ENCODE measurements at regions not wholly inside any gene's neighbourhood (a gene's known extent, or its start where the extent isn't known, plus 50 kb on each side); places are given as distances from the start of the nearest gene placed in this dataset.

DNA sequence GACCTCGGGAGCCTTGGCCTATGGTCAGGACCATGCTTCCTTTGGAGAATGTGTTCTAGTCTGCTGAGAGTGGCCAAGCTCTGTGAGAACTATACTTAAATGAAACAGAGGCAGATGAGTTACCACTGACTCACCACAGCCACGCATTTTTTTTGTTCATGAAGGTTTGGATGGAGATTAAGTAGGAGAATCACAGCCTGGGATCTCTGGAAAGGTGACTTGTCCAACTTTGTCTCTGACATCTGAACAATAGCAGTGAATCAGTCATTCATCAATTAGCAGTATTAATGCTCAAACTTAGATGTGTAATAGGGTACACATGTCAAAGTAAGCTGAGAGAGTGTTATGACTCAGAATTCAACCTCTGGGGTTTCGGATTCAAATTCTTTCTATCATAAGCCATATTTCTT, 100.7 kb upstream of the ANO3 start:
- TF ChIP-seq, protein P1, sequence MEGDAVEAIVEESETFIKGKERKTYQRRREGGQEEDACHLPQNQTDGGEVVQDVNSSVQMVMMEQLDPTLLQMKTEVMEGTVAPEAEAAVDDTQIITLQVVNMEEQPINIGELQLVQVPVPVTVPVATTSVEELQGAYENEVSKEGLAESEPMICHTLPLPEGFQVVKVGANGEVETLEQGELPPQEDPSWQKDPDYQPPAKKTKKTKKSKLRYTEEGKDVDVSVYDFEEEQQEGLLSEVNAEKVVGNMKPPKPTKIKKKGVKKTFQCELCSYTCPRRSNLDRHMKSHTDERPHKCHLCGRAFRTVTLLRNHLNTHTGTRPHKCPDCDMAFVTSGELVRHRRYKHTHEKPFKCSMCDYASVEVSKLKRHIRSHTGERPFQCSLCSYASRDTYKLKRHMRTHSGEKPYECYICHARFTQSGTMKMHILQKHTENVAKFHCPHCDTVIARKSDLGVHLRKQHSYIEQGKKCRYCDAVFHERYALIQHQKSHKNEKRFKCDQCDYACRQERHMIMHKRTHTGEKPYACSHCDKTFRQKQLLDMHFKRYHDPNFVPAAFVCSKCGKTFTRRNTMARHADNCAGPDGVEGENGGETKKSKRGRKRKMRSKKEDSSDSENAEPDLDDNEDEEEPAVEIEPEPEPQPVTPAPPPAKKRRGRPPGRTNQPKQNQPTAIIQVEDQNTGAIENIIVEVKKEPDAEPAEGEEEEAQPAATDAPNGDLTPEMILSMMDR (conservative IDR thresholded peaks at IDR 0.05; ENCODE audit: low read depth, low read length), result no peak
- no peak for TF ChIP-seq EZH2 (IDR thresholded peaks at IDR 0.05; ENCODE audit: borderline replicate concordance, low read depth, low read length, poor library complexity, severe bottlenecking)
